ENCODE measurements at regions not wholly inside any gene's neighbourhood (a gene's known extent, or its start where the extent isn't known, plus 50 kb on each side); places are given as distances from the start of the nearest gene placed in this dataset.
"Not testable (repeated sequence)": the region's sequence is repeated elsewhere in the genome, so short reads cannot be mapped to it uniquely, and the experiment has no call there.

GRCh38 chr1:172790245-172790644 is 131.3 kb downstream of the FASLG start:
- H3K27ac ChIP-seq, result no peak overlapping the region
- H3K36me3 ChIP-seq, result no peaks in the 10 kb centered on the region
- no peak for TF ChIP-seq CTCF (IDR thresholded peaks at IDR 0.05; ENCODE audit: low read depth, low read length)
- H3K27me3 ChIP-seq (ENCODE audit: insufficient read depth, low read depth, severe bottlenecking), result peaks cover 20% of the 10 kb centered on the region
- no peaks in the 10 kb centered on the region for H3K9me3 ChIP-seq (ENCODE audit: severe bottlenecking)
- DNase-seq, result no peak
- no peak overlapping the region for H3K4me3 ChIP-seq (ENCODE audit: low read depth, low read length)

- DNase-seq, result no peak
- TF ChIP-seq CTCF (IDR thresholded peaks at IDR 0.05; ENCODE audit: low read depth, low read length), result no peak
- Histone ChIP-seq H3K4me3 (ENCODE audit: low read depth, low read length) (no peak overlapping the region), H3K36me3 (no peaks in the 10 kb centered on the region), H3K27me3 (ENCODE audit: insufficient read depth, low read depth, severe bottlenecking) (peaks cover 17% of the 10 kb centered on the region), H3K9me3 (ENCODE audit: severe bottlenecking) (no peaks in the 10 kb centered on the region), H3K27ac (no peak overlapping the region)
These were observed 134.9 kb downstream of the FASLG start for GRCh38 chr1:172793823-172794222.

GRCh38 chr1:172795741-172796140 is 136.8 kb downstream of the FASLG start:
- Histone ChIP-seq H3K9me3 (ENCODE audit: severe bottlenecking) (no peaks in the 10 kb centered on the region), H3K36me3 (no peaks in the 10 kb centered on the region), H3K27ac (no peak overlapping the region), H3K4me3 (ENCODE audit: low read depth, low read length) (no peak overlapping the region), H3K27me3 (ENCODE audit: insufficient read depth, low read depth, severe bottlenecking) (peaks cover 17% of the 10 kb centered on the region)
- TF ChIP-seq CTCF (IDR thresholded peaks at IDR 0.05; ENCODE audit: low read depth, low read length), result no peak
- no peak for DNase-seq

- not testable (repeated sequence) for H3K9me3 ChIP-seq (ENCODE audit: severe bottlenecking); H3K27ac ChIP-seq
- peaks cover 18% of the 10 kb centered on the region for H3K27me3 ChIP-seq (ENCODE audit: insufficient read depth, low read depth, severe bottlenecking)
These were observed 140.9 kb downstream of the FASLG start for GRCh38 chr1:172799804-172800203.

GRCh38 chr1:172801771-172802322 is 142.9 kb downstream of the FASLG start:
- no peak for DNase-seq
- H3K9me3 ChIP-seq (ENCODE audit: severe bottlenecking), result peaks cover 10% of the 10 kb centered on the region
- peaks cover 16% of the 10 kb centered on the region for H3K27me3 ChIP-seq (ENCODE audit: insufficient read depth, low read depth, severe bottlenecking)
- no peaks in the 10 kb centered on the region for H3K36me3 ChIP-seq
- no peak for TF ChIP-seq CTCF (IDR thresholded peaks at IDR 0.05; ENCODE audit: low read depth, low read length)
- H3K27ac ChIP-seq, result no peak overlapping the region
- H3K4me3 ChIP-seq (ENCODE audit: low read depth, low read length), result no peak overlapping the region

More at GRCh38 chr1:172799804-172800203, 140.9 kb downstream of the FASLG start:
- H3K36me3 ChIP-seq; H3K4me3 ChIP-seq (ENCODE audit: low read depth, low read length); DNase-seq: not testable (repeated sequence)

- DNase-seq, result no peak
- peaks cover 9% of the 10 kb centered on the region for H3K9me3 ChIP-seq (ENCODE audit: severe bottlenecking)
- H3K27ac ChIP-seq, result no peak overlapping the region
- H3K36me3 ChIP-seq, result no peaks in the 10 kb centered on the region
- no peak for TF ChIP-seq CTCF (IDR thresholded peaks at IDR 0.05; ENCODE audit: low read depth, low read length)
- H3K4me3 ChIP-seq (ENCODE audit: low read depth, low read length), result no peak overlapping the region
- peaks cover 11% of the 10 kb centered on the region for H3K27me3 ChIP-seq (ENCODE audit: insufficient read depth, low read depth, severe bottlenecking)
These were observed 150.8 kb downstream of the FASLG start for GRCh38 chr1:172809750-172810149.

Data from WERI-Rb-1 (cell line).